ENCODE measurements at regions not wholly inside any gene's neighbourhood (a gene's known extent, or its start where the extent isn't known, plus 50 kb on each side); places are given as distances from the start of the nearest gene placed in this dataset.

DNA sequence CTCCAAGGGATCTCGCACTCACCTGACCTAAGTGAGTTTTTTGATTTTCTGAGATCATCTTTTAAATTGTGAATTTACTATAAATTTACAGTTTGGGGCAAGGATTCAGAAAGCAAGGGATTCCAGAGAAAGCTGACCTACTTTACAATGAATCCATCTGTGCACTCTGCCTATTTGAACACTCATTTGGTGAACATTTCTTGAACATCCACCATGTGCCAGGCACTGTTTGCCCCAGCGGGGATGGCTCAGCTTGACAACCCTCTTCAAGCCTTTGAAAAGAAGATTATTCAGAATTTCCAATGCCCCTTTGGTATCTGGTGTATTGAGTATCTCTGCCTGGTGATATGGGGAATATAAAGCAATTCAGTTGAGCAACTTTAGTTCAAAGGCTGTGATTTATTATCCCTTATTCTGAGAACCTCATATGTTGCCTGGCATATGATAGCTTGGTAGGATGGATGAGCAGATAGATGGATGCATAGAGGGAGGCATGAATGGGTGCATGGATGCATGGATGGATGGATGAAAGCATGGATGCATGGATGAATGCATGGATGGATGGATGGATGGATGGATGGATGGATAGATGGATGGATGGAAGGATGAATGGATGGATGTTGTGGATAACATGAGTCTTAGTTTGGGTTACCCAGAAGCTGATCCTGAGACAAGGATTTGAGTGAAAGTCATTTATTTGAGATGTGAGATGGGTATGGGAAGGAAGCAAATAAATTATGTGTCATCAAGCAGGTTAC is 149.7 kb upstream of the ZNF366 start:
- H3K4me3 ChIP-seq (ENCODE audit: low read depth, low read length) = no peak overlapping the region
- DNase-seq (ENCODE audit: low read depth) = no peak
- TF ChIP-seq, protein P1, sequence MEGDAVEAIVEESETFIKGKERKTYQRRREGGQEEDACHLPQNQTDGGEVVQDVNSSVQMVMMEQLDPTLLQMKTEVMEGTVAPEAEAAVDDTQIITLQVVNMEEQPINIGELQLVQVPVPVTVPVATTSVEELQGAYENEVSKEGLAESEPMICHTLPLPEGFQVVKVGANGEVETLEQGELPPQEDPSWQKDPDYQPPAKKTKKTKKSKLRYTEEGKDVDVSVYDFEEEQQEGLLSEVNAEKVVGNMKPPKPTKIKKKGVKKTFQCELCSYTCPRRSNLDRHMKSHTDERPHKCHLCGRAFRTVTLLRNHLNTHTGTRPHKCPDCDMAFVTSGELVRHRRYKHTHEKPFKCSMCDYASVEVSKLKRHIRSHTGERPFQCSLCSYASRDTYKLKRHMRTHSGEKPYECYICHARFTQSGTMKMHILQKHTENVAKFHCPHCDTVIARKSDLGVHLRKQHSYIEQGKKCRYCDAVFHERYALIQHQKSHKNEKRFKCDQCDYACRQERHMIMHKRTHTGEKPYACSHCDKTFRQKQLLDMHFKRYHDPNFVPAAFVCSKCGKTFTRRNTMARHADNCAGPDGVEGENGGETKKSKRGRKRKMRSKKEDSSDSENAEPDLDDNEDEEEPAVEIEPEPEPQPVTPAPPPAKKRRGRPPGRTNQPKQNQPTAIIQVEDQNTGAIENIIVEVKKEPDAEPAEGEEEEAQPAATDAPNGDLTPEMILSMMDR (IDR thresholded peaks at IDR 0.05; ENCODE audit: insufficient read depth, low read length) = no peak

DNA sequence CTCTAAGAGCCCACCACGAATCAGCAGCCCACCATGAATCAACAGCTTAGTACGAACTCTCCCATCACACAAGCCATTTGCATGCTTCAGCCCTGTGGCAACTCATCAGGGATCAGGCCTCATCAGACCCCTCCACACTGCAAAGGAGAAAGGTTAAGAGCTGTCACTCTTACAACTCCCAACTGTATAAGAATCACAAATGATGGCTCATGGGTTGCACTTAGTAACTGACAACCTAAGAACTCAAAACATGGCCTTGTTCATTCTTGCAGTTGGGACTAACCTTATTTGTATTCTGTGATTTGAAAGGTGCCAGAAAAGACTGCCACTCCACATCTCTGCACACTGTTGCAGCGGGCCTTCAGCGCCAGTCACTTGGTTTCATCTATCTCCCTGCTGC is 149.1 kb upstream of the ZNF366 start:
- TF ChIP-seq, protein P1 (IDR thresholded peaks at IDR 0.05; ENCODE audit: insufficient read depth, low read length) = no peak
- DNase-seq (ENCODE audit: low read depth) = no peak
- H3K4me3 ChIP-seq (ENCODE audit: low read depth, low read length) = no peak overlapping the region

DNA sequence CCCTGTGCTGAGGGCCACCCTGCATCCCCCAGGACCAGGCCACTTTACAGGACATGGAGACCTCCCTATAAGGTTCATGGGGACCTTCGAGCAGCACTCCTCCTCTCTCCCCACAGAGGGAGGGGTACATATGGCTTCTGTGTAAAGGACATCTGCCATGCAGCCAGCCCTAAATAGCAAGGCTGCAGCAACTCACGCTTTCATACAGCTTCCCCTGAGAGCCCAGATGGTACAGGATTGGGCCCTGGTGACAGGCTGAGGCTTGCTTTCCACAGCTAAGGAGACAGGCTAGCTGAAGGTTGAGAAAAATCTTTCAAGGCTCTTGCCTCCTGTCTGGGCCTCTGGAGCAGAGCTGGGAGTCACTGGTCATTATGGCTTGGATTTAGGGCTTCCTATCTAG is 147.0 kb upstream of the ZNF366 start:
- TF ChIP-seq, protein P1 (IDR thresholded peaks at IDR 0.05; ENCODE audit: insufficient read depth, low read length) = no peak
- DNase-seq (ENCODE audit: low read depth) = no peak
- no peak overlapping the region for H3K4me3 ChIP-seq (ENCODE audit: low read depth, low read length)

DNA sequence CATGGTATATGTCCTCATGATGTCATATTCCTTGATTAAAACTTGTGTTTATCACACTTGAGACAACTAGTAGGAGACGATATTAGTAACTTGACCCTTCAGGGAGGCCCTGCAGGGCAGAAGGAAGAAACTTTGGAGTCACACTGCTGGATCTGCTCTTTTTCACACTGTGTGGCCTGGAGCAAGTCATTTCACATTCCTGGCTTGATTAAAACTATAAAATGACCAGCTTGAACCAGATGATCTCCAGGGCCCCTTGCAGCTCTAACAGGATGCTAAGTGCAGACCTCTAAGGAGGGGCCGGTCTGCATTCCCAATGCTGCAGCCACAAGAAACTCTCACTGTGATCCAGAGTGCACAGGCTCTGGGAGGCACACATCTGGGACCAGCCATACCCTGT is 146.4 kb upstream of the ZNF366 start:
- no peak overlapping the region for H3K4me3 ChIP-seq (ENCODE audit: low read depth, low read length)
- no peak for DNase-seq (ENCODE audit: low read depth)
- TF ChIP-seq, protein P1 (IDR thresholded peaks at IDR 0.05; ENCODE audit: insufficient read depth, low read length) = no peak

DNA sequence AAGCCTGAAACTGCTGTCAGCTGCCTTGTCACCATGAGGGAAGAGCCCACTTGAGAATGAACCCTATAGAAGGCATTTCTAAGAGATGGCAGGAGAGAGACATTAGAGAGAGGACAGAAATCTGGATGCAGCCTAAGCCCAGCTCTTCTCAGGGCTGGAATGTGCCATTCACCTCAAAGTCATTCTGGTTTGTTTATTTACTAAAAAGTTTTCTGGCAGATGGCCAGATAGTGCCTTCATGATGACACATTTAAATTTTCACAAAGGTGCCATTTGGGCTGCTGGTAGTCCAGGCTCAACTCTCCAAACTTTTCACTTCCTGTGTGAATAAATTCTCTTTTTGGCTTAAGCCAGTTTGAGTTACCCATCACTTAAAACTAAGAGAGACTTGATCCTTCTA is 144.6 kb upstream of the ZNF366 start:
- TF ChIP-seq, protein P1 (IDR thresholded peaks at IDR 0.05; ENCODE audit: insufficient read depth, low read length) = no peak
- no peak overlapping the region for H3K4me3 ChIP-seq (ENCODE audit: low read depth, low read length)
- DNase-seq (ENCODE audit: low read depth) = no peak

DNA sequence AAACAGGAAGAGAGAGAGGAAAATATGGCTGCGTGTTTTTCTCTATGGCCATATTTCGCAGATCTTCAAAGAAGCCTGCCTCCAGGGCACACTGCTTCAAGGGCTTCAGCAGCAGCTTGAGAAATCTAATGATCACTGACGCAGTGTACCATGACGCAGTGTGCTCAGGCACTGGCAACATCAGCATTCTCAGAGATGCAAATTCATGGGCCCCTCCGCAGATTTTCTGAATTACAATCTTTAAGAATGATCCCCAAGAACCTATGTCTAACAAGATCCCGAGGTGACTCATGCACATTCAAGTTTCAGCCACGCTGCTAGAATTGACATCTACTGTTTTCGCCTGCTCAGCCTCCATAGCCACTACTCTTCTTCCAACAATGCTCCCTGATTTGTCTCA is 143.9 kb upstream of the ZNF366 start:
- TF ChIP-seq, protein P1 (IDR thresholded peaks at IDR 0.05; ENCODE audit: insufficient read depth, low read length) = no peak
- no peak overlapping the region for H3K4me3 ChIP-seq (ENCODE audit: low read depth, low read length)
- DNase-seq (ENCODE audit: low read depth) = no peak

DNA sequence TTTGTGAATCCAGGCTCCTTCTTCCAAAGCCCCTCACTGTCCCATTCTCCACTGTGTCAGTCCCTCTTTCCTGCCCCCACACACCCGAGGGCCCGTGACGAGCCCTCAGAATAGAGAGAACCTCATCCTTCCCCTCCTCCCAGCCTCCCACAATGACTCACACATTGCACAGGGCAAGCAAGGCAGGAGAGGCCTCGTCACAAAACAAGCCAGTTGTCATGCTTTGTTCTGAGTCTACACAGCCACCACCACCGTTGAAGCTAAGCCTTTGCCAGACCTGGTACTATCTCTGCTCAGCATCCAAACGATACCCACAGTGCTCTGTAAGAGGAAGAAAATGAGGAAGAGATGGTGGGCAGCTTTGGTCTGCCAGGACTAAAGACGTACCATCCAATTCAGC is 142.2 kb upstream of the ZNF366 start:
- TF ChIP-seq, protein P1 (IDR thresholded peaks at IDR 0.05; ENCODE audit: insufficient read depth, low read length) = no peak
- DNase-seq (ENCODE audit: low read depth) = no peak
- no peak overlapping the region for H3K4me3 ChIP-seq (ENCODE audit: low read depth, low read length)
